H1 (cell line): ENCODE measurements at regions not wholly inside any gene's neighbourhood (a gene's known extent, or its start where the extent isn't known, plus 50 kb on each side); places are given as distances from the start of the nearest gene placed in this dataset.

Source experiments
- CBX8 ChIP-seq: fragments of 300-800, 300-1000 bp; sonication (generic); IDR thresholded peaks from 2 replicates; pipeline ENCODE4 v1.7.1; 2016; ENCODE audit warnings: low read depth, low read length, borderline replicate concordance
- EP300 ChIP-seq, 2 experiments: IDR thresholded peaks; 1 replicate in 1 of 2; 2 replicates in 1 of 2; pipeline ENCODE4 v1.6.1; 2011 to 2012; ENCODE audit warnings: low read depth in 2 of 2, low read length in 2 of 2, mild to moderate bottlenecking in 2 of 2, borderline replicate concordance in 1 of 2, inconsistent platforms in 1 of 2, moderate library complexity in 1 of 2
- TF ChIP-seq, protein P1 (sequence below): fragments of 300-600 bp; sonication (generic); IDR thresholded peaks from 2 replicates; pipeline ENCODE4 v1.7.1; 2012; ENCODE audit warnings: low read length, moderate library complexity, mild to moderate bottlenecking, inconsistent platforms; ENCODE audit not compliant: insufficient replicate concordance

DNA sequence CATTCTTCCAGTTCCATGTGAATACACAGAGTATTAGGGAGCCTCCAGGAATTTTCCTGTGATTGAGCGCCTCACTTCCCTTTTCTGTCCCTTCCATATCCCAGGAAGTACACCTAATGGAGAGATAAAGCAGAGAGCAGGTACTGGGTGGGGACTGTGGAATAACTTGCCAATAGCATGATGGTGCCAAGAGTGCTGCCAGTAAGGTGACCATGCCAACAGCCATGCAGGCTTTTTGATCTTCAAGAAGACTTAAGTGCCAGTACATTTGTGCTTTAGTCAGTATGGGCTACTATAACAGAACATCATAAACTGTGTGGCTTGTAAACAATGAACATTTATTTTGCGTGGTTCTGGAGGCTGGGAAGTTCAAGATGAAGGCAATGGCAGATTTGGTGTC is 160.2 kb upstream of the RIMS1 start (continued):
- TF ChIP-seq, protein P1, sequence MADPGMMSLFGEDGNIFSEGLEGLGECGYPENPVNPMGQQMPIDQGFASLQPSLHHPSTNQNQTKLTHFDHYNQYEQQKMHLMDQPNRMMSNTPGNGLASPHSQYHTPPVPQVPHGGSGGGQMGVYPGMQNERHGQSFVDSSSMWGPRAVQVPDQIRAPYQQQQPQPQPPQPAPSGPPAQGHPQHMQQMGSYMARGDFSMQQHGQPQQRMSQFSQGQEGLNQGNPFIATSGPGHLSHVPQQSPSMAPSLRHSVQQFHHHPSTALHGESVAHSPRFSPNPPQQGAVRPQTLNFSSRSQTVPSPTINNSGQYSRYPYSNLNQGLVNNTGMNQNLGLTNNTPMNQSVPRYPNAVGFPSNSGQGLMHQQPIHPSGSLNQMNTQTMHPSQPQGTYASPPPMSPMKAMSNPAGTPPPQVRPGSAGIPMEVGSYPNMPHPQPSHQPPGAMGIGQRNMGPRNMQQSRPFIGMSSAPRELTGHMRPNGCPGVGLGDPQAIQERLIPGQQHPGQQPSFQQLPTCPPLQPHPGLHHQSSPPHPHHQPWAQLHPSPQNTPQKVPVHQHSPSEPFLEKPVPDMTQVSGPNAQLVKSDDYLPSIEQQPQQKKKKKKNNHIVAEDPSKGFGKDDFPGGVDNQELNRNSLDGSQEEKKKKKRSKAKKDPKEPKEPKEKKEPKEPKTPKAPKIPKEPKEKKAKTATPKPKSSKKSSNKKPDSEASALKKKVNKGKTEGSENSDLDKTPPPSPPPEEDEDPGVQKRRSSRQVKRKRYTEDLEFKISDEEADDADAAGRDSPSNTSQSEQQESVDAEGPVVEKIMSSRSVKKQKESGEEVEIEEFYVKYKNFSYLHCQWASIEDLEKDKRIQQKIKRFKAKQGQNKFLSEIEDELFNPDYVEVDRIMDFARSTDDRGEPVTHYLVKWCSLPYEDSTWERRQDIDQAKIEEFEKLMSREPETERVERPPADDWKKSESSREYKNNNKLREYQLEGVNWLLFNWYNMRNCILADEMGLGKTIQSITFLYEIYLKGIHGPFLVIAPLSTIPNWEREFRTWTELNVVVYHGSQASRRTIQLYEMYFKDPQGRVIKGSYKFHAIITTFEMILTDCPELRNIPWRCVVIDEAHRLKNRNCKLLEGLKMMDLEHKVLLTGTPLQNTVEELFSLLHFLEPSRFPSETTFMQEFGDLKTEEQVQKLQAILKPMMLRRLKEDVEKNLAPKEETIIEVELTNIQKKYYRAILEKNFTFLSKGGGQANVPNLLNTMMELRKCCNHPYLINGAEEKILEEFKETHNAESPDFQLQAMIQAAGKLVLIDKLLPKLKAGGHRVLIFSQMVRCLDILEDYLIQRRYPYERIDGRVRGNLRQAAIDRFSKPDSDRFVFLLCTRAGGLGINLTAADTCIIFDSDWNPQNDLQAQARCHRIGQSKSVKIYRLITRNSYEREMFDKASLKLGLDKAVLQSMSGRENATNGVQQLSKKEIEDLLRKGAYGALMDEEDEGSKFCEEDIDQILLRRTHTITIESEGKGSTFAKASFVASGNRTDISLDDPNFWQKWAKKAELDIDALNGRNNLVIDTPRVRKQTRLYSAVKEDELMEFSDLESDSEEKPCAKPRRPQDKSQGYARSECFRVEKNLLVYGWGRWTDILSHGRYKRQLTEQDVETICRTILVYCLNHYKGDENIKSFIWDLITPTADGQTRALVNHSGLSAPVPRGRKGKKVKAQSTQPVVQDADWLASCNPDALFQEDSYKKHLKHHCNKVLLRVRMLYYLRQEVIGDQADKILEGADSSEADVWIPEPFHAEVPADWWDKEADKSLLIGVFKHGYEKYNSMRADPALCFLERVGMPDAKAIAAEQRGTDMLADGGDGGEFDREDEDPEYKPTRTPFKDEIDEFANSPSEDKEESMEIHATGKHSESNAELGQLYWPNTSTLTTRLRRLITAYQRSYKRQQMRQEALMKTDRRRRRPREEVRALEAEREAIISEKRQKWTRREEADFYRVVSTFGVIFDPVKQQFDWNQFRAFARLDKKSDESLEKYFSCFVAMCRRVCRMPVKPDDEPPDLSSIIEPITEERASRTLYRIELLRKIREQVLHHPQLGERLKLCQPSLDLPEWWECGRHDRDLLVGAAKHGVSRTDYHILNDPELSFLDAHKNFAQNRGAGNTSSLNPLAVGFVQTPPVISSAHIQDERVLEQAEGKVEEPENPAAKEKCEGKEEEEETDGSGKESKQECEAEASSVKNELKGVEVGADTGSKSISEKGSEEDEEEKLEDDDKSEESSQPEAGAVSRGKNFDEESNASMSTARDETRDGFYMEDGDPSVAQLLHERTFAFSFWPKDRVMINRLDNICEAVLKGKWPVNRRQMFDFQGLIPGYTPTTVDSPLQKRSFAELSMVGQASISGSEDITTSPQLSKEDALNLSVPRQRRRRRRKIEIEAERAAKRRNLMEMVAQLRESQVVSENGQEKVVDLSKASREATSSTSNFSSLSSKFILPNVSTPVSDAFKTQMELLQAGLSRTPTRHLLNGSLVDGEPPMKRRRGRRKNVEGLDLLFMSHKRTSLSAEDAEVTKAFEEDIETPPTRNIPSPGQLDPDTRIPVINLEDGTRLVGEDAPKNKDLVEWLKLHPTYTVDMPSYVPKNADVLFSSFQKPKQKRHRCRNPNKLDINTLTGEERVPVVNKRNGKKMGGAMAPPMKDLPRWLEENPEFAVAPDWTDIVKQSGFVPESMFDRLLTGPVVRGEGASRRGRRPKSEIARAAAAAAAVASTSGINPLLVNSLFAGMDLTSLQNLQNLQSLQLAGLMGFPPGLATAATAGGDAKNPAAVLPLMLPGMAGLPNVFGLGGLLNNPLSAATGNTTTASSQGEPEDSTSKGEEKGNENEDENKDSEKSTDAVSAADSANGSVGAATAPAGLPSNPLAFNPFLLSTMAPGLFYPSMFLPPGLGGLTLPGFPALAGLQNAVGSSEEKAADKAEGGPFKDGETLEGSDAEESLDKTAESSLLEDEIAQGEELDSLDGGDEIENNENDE: no peak
- no peak for TF ChIP-seq CBX8
- TF ChIP-seq EP300 (IDR thresholded peaks at IDR 0.05; ENCODE audit: borderline replicate concordance in 1 of 2, low read depth in 2 of 2, low read length in 2 of 2): no peak
- TF ChIP-seq, all 59 proteins: peak for 0
